ENCODE measurements at regions not wholly inside any gene's neighbourhood (a gene's known extent, or its start where the extent isn't known, plus 50 kb on each side); places are given as distances from the start of the nearest gene placed in this dataset.

- TF ChIP-seq ZNF532 (CRISPR knock-in tag; IDR thresholded peaks at IDR 0.05; ENCODE audit: borderline replicate concordance) (no peak), NFE2L1 (CRISPR knock-in tag; IDR thresholded peaks at IDR 0.05) (no peak), ZNF121 (CRISPR knock-in tag; IDR thresholded peaks at IDR 0.05) (no peak), ZNF671 (CRISPR knock-in tag; IDR thresholded peaks at IDR 0.05) (no peak), NR3C1 (CRISPR knock-in tag; conservative IDR thresholded peaks at IDR 0.05; ENCODE audit: low read depth) (no peak), PRRX2 (CRISPR knock-in tag; IDR thresholded peaks at IDR 0.05) (no peak), TP53 (CRISPR knock-in tag; IDR thresholded peaks at IDR 0.05) (no peak), USF1 (CRISPR knock-in tag; IDR thresholded peaks at IDR 0.05) (no peak), NR2C2 (CRISPR knock-in tag; IDR thresholded peaks at IDR 0.05) (no peak), OVOL2 (CRISPR knock-in tag; IDR thresholded peaks at IDR 0.05; ENCODE audit: borderline replicate concordance) (no peak)
Observed at GRCh38 chr6:23016696-23017095, 447.3 kb downstream of the HDGFL1 start (continued).

- TF ChIP-seq PREB (CRISPR knock-in tag; IDR thresholded peaks at IDR 0.05; ENCODE audit: borderline replicate concordance) (no peak), MYBL2 (CRISPR knock-in tag; IDR thresholded peaks at IDR 0.05) (no peak), ZNF671 (CRISPR knock-in tag; IDR thresholded peaks at IDR 0.05) (no peak), SMAD4 (CRISPR knock-in tag; IDR thresholded peaks at IDR 0.05) (no peak), CREB1 (CRISPR knock-in tag; IDR thresholded peaks at IDR 0.05) (no peak), ZNF396 (CRISPR knock-in tag; IDR thresholded peaks at IDR 0.05; ENCODE audit: borderline replicate concordance) (no peak), CREM (CRISPR knock-in tag; IDR thresholded peaks at IDR 0.05) (no peak), E2F1 (CRISPR knock-in tag; IDR thresholded peaks at IDR 0.05) (no peak), AR (CRISPR knock-in tag; IDR thresholded peaks at IDR 0.05) (no peak)
- no peak overlapping the region for H3K27ac Mint-ChIP-seq
- DNase-seq (ENCODE audit: low spot score) (no peak), ATAC-seq (no peak)
- H3K9me3 Mint-ChIP-seq = no peaks in the 10 kb centered on the region
- ChIA-PET CTCF (no interaction called here), POLR2A (no interaction called here)
- no peaks in the 10 kb centered on the region for H3K27me3 Mint-ChIP-seq (ENCODE audit: low read depth)
- H3K36me3 Mint-ChIP-seq = no peaks in the 10 kb centered on the region
- no peaks in the 10 kb centered on the region for H3K4me1 Mint-ChIP-seq
- H3K4me3 Mint-ChIP-seq = no peak overlapping the region
Observed at GRCh38 chr6:23021487-23021886, 452.1 kb downstream of the HDGFL1 start.
